HL-60 (cell line): ENCODE measurements at regions not wholly inside any gene's neighbourhood (a gene's known extent, or its start where the extent isn't known, plus 50 kb on each side); places are given as distances from the start of the nearest gene placed in this dataset.

Experiments
- DNase-seq, 2 experiments: peaks; one replicate each; pipeline ENCODE4 v3.0.0-alpha.2; 2010 to 2020; ENCODE audit warnings: low read depth in 1 of 2, low spot score in 1 of 2
- H3K27ac ChIP-seq: fragments of 250-450 bp; sonication (Bioruptor Pico); replicated peaks from 2 replicates; pipeline ENCODE4 v1.5.1; 2020; ENCODE audit warnings: mild to moderate bottlenecking, moderate library complexity
- H3K27me3 ChIP-seq: fragments of 250-450 bp; sonication (Bioruptor Pico); 2 replicates; pipeline ENCODE4 v1.5.1; 2021; ENCODE audit warnings: mild to moderate bottlenecking, moderate library complexity; ENCODE audit not compliant: insufficient read depth, poor library complexity, severe bottlenecking
- H3K4me3 ChIP-seq: replicated peaks from 2 replicates; pipeline ENCODE4 v1.5.1; 2011; ENCODE audit warnings: mild to moderate bottlenecking, control low read depth, low read length; ENCODE audit not compliant: insufficient read depth
- GABPA ChIP-seq: IDR thresholded peaks from 2 replicates; pipeline ENCODE4 v1.6.1; 2012; ENCODE audit warnings: low read depth
- POLR2AphosphoS5 ChIP-seq: IDR thresholded peaks from 2 replicates; pipeline ENCODE4 v1.6.1; 2012; ENCODE audit warnings: low read depth
- SPI1 ChIP-seq: IDR thresholded peaks from 2 replicates; pipeline ENCODE4 v1.6.1; 2012; ENCODE audit warnings: low read depth, mild to moderate bottlenecking, borderline replicate concordance
- TF ChIP-seq, protein P1 (sequence below): IDR thresholded peaks from 2 replicates; pipeline ENCODE4 v1.6.1; 2012; ENCODE audit warnings: low read depth; ENCODE audit not compliant: insufficient replicate concordance
- TF ChIP-seq, protein P2 (sequence below): IDR thresholded peaks from one replicate; pipeline ENCODE4 v1.5.1; 2011; ENCODE audit warnings: low read length, control low read depth, inconsistent platforms; ENCODE audit not compliant: insufficient read depth

DNA sequence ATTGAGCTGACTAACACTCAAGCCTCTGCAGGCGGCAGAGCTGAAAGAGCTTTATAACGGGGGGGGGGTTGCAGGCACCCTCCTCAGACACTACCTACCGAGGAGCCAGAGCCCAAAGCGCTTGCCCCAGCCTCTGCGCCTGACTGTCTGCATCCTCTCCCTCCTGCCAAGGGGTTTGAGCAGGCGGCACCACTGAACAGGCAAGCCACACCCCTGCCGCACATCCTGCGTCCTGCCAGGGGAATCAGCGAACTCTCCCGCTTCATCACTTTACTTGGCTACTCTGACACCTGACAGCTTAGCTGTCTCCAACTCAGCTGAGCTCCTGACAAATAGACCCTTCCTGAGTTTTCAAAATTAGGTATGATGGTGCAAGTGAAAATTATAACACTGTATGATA lies 432.6 kb upstream of the ANKRD30A start:
- Histone ChIP-seq H3K27ac (no peak overlapping the region), H3K4me3 (no peak overlapping the region), H3K27me3 (no peaks in the 10 kb centered on the region)
- TF ChIP-seq GABPA (no peak), POLR2AphosphoS5 (no peak), SPI1 (no peak)
- TF ChIP-seq, protein P1, sequence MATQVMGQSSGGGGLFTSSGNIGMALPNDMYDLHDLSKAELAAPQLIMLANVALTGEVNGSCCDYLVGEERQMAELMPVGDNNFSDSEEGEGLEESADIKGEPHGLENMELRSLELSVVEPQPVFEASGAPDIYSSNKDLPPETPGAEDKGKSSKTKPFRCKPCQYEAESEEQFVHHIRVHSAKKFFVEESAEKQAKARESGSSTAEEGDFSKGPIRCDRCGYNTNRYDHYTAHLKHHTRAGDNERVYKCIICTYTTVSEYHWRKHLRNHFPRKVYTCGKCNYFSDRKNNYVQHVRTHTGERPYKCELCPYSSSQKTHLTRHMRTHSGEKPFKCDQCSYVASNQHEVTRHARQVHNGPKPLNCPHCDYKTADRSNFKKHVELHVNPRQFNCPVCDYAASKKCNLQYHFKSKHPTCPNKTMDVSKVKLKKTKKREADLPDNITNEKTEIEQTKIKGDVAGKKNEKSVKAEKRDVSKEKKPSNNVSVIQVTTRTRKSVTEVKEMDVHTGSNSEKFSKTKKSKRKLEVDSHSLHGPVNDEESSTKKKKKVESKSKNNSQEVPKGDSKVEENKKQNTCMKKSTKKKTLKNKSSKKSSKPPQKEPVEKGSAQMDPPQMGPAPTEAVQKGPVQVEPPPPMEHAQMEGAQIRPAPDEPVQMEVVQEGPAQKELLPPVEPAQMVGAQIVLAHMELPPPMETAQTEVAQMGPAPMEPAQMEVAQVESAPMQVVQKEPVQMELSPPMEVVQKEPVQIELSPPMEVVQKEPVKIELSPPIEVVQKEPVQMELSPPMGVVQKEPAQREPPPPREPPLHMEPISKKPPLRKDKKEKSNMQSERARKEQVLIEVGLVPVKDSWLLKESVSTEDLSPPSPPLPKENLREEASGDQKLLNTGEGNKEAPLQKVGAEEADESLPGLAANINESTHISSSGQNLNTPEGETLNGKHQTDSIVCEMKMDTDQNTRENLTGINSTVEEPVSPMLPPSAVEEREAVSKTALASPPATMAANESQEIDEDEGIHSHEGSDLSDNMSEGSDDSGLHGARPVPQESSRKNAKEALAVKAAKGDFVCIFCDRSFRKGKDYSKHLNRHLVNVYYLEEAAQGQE = no peak
- TF ChIP-seq, protein P2, sequence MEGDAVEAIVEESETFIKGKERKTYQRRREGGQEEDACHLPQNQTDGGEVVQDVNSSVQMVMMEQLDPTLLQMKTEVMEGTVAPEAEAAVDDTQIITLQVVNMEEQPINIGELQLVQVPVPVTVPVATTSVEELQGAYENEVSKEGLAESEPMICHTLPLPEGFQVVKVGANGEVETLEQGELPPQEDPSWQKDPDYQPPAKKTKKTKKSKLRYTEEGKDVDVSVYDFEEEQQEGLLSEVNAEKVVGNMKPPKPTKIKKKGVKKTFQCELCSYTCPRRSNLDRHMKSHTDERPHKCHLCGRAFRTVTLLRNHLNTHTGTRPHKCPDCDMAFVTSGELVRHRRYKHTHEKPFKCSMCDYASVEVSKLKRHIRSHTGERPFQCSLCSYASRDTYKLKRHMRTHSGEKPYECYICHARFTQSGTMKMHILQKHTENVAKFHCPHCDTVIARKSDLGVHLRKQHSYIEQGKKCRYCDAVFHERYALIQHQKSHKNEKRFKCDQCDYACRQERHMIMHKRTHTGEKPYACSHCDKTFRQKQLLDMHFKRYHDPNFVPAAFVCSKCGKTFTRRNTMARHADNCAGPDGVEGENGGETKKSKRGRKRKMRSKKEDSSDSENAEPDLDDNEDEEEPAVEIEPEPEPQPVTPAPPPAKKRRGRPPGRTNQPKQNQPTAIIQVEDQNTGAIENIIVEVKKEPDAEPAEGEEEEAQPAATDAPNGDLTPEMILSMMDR = no peak
- DNase-seq = no peak

DNA sequence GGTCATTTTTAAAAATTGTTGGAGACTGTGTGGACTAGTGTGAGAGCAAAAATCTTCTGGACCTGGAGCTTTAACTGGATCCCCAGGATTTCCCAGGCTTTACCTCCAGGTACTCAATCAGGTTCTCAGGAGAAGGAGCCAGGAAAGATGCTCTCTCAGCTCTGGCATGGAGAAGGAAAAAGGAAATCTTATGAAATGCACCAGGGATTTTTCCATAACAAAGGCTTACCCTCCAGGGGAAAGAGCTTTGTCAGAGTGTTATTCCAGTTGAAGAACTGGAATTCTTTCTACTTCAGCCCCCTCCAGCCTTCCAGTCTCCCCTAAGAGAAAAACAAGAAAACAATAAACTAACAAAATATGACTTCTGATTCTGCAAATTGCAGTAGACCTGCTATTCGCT lies 436.7 kb upstream of the ANKRD30A start:
- DNase-seq = no peak

DNA sequence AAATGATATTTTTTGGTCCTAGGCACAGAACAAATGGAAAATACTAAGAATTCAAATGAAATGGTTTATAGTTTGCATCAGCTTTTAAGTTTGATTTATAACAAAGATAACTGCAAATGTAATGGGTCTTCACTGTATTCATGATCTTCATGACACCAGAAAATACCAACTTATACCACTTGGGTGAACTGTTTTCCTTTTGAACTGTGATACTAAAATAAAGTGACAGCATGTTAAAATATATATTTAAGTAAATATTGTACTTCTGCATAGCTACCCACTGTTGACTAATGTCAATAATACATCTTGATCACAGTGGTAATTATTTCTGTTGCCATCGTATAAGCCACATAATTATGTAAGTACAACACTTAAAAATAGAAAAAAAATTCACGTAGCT lies 442.0 kb upstream of the ANKRD30A start:
- Histone ChIP-seq H3K27me3 (no peaks in the 10 kb centered on the region), H3K4me3 (no peak overlapping the region), H3K27ac (no peak overlapping the region)
- DNase-seq = no peak
- TF ChIP-seq GABPA (no peak), POLR2AphosphoS5 (no peak), SPI1 (no peak)
- TF ChIP-seq, protein P2 = no peak
- TF ChIP-seq, protein P1 = no peak

More for the DNA sequence above, 436.7 kb upstream of the ANKRD30A start:
- TF ChIP-seq POLR2AphosphoS5 (no peak), GABPA (no peak), SPI1 (no peak)
- TF ChIP-seq, protein P2 = no peak
- TF ChIP-seq, protein P1 = no peak
- Histone ChIP-seq H3K27me3 (no peaks in the 10 kb centered on the region), H3K4me3 (no peak overlapping the region), H3K27ac (no peak overlapping the region)
